ENCODE measurements at regions not wholly inside any gene's neighbourhood (a gene's known extent, or its start where the extent isn't known, plus 50 kb on each side); places are given as distances from the start of the nearest gene placed in this dataset.

DNA sequence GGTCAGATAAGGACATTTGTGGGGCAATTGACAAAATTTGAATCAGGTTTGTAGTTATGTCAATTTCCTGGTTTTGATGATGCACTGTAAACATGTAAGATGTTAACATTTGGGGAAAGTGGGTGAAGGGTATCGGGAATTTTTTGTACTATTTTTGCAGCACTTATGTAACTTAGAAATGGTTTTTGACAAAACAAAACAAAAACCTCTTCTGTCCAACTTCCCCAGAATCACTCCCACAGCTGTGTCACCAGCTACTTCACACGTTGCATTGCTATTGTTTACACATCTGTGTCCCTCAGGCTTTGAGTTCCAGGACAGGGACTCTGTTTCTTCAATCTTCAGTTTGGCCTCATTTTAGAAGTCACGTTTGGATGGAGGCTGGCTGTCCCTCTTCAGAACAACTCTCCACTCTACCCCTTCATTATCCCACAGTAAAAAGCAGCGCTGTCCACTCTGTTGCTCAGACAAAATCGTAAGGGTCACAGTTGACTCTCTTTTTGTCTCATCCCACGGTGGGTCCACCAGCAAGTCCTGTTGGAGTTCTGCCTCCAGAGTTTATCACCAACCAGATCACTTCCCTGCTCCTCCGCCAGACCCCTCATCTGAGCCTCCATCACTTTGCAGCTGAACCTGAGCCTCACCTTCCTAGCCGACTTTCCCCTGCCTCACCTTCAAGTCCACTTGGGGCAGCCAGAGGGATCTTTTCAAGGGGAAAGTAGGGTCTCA is 63.2 kb downstream of the NENF start:
- peaks cover 22 to 35% of the 10 kb centered on the region in 2 donors for H3K4me1 Mint-ChIP-seq

DNA sequence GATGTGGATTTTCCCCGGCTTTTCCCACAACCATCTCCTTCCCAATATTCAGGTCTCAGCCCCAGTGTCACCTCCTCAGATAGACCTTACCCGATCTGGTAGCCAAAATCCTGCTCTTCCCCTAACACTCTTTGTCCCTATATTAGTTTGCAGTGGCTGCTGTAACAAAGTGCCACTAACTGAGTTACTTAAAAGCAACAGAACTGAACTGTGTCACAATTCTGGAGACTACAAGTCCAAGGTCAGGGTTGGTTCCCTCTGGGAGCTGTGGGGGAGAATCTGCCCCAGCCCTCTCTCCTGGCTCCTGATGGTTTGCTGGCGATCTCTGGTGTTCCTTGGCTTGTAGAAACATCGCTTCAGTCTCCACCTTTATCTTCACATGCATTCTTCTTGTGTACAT is 64.0 kb downstream of the NENF start:
- H3K27ac Mint-ChIP-seq, result no peak overlapping the region
- no peaks in the 10 kb centered on the region for H3K36me3 Mint-ChIP-seq
- ATAC-seq (replicated peaks), result no peak
- no peak for DNase-seq
- peaks cover 0 to 1% of the 10 kb centered on the region in 2 donors for H3K9me3 Mint-ChIP-seq
- peaks cover 12 to 20% of the 10 kb centered on the region in 2 donors for H3K27me3 Mint-ChIP-seq
- no peak overlapping the region for H3K4me3 Mint-ChIP-seq
- H3K4me1 Mint-ChIP-seq, result peaks cover 22 to 35% of the 10 kb centered on the region in 2 donors

More for the DNA sequence above, 63.2 kb downstream of the NENF start:
- peaks cover 20% of the 10 kb centered on the region in 2 donors for H3K27me3 Mint-ChIP-seq
- no peak overlapping the region for H3K27ac Mint-ChIP-seq
- ATAC-seq (replicated peaks) (no peak), DNase-seq (no peak)
- no peak overlapping the region for H3K4me3 Mint-ChIP-seq
- no peaks in the 10 kb centered on the region for H3K36me3 Mint-ChIP-seq
- H3K9me3 Mint-ChIP-seq, result no peaks in the 10 kb centered on the region

DNA sequence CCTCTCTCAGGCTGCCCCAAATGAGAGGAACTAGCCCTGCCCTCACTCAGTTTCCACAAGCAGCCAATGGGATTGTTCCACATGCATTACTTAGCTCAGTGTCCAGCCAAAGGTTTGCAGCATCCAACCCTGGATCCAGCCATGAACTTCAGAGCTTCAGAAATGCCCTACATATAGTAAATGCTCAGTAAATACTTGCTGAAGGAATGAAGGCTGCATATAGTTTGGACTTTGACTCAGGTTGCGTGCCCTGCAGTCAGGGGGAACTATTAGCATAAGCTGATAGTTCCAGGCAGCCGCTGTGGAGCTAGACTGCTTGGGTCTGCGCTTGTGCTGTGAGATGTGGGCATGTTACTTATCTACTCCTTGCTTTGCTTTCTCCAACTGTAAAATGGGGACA is 64.8 kb downstream of the NENF start:
- H3K9me3 Mint-ChIP-seq, result peaks cover 0 to 1% of the 10 kb centered on the region in 2 donors
- peaks cover 11 to 20% of the 10 kb centered on the region in 2 donors for H3K27me3 Mint-ChIP-seq
- no peaks in the 10 kb centered on the region for H3K36me3 Mint-ChIP-seq
- H3K4me3 Mint-ChIP-seq, result no peak overlapping the region
- no peak for ATAC-seq (replicated peaks)
- H3K4me1 Mint-ChIP-seq, result peaks cover 22 to 35% of the 10 kb centered on the region in 2 donors
- DNase-seq, result no peak
- H3K27ac Mint-ChIP-seq, result no peak overlapping the region

GRCh38 chr1:212498283-212499040 is 65.7 kb downstream of the NENF start:
- H3K9me3 Mint-ChIP-seq, result peaks cover 0 to 1% of the 10 kb centered on the region in 2 donors
- ATAC-seq (replicated peaks) (peak; percentile 78 to 81), DNase-seq (peak; percentile 18)
- H3K36me3 Mint-ChIP-seq, result no peaks in the 10 kb centered on the region
- no peak overlapping the region for H3K4me3 Mint-ChIP-seq
- H3K27ac Mint-ChIP-seq, result no peak overlapping the region
- H3K27me3 Mint-ChIP-seq, result peaks cover 11 to 20% of the 10 kb centered on the region in 2 donors
- peaks cover 22 to 35% of the 10 kb centered on the region in 2 donors for H3K4me1 Mint-ChIP-seq

GRCh38 chr1:212500351-212500750 is 67.6 kb downstream of the NENF start:
- Mint-ChIP-seq H3K4me1 (peaks cover 22 to 35% of the 10 kb centered on the region in 2 donors), H3K9me3 (peaks cover 0 to 3% of the 10 kb centered on the region in 2 donors), H3K36me3 (no peaks in the 10 kb centered on the region), H3K27me3 (peaks cover 14 to 22% of the 10 kb centered on the region in 2 donors), H3K4me3 (no peak overlapping the region), H3K27ac (no peak overlapping the region)
- ATAC-seq (replicated peaks), result no peak
- no peak for DNase-seq

- peaks cover 17 to 24% of the 10 kb centered on the region in 2 donors for H3K27me3 Mint-ChIP-seq
- no peaks in the 10 kb centered on the region for H3K36me3 Mint-ChIP-seq
- no peak overlapping the region for H3K27ac Mint-ChIP-seq
- peaks cover 21 to 31% of the 10 kb centered on the region in 2 donors for H3K4me1 Mint-ChIP-seq
- peaks cover 0 to 4% of the 10 kb centered on the region in 2 donors for H3K9me3 Mint-ChIP-seq
- ATAC-seq (replicated peaks) (no peak), DNase-seq (no peak)
- H3K4me3 Mint-ChIP-seq, result no peak overlapping the region
Observed at GRCh38 chr1:212500983-212501382, 68.3 kb downstream of the NENF start.

DNA sequence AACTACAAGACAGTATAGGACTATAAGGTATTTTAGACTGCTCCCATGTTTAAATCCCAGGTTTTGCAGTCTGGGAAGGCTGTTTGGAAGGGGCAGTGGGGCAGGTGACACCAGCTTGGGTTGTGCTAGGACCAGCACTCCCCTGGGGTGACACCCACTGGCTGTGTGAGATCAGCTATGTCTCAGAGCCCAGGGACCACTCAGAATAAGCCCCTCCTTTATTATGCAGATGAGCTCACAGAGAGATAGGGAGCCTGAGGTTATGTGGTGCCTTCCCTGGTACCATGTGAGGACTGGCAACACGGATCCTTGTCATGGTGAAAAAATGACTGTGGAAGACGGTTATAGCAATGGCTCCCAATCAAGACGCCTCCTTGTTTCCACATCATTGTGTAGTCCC is 71.0 kb downstream of the NENF start:
- H3K4me1 Mint-ChIP-seq, result peaks cover 8 to 14% of the 10 kb centered on the region in 2 donors
- no peak overlapping the region for H3K27ac Mint-ChIP-seq
- peak in 1 of 2 donors; percentile 52 for ATAC-seq (replicated peaks)

GRCh38 chr1:212504171-212504803 is 71.6 kb downstream of the NENF start:
- no peak overlapping the region for H3K4me3 Mint-ChIP-seq
- peaks cover 6 to 9% of the 10 kb centered on the region in 2 donors for H3K4me1 Mint-ChIP-seq
- H3K27me3 Mint-ChIP-seq, result peaks cover 14 to 18% of the 10 kb centered on the region in 2 donors
- H3K9me3 Mint-ChIP-seq, result peaks cover 0 to 5% of the 10 kb centered on the region in 2 donors
- peak; percentile 65 to 71 for ATAC-seq (replicated peaks)
- H3K36me3 Mint-ChIP-seq, result no peaks in the 10 kb centered on the region
- no peak for DNase-seq
- H3K27ac Mint-ChIP-seq, result peak overlapping the region; percentile 15

More for the DNA sequence above, 71.0 kb downstream of the NENF start:
- Mint-ChIP-seq H3K27me3 (peaks cover 14 to 19% of the 10 kb centered on the region in 2 donors), H3K9me3 (peaks cover 0 to 5% of the 10 kb centered on the region in 2 donors), H3K36me3 (no peaks in the 10 kb centered on the region), H3K4me3 (no peak overlapping the region)
- DNase-seq, result no peak

DNA sequence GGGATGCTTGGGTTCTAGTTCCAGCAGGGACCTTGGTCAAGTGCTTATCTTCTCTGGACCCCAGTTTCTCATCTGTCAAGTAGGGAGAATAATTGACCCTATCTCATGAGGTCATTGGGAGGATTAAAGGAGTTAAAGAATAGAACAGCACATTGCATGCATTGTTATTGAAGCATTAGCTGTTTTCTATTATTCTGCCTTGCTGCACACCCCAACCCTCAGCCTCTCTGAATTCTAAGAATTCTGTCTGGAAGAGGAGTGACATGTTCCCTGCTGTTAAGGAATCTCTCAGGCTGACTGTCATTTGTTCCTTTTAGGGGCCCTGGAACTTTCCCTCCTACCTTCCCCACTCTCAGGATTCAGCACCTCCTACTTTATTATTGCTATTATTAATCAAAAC is 73.9 kb downstream of the NENF start:
- Mint-ChIP-seq H3K36me3 (no peaks in the 10 kb centered on the region), H3K4me1 (no peaks in the 10 kb centered on the region), H3K4me3 (no peak overlapping the region), H3K9me3 (peaks cover 0 to 4% of the 10 kb centered on the region in 2 donors), H3K27ac (no peak overlapping the region), H3K27me3 (peaks cover 20 to 27% of the 10 kb centered on the region in 2 donors)
- ATAC-seq (replicated peaks), result no peak
- no peak for DNase-seq

DNA sequence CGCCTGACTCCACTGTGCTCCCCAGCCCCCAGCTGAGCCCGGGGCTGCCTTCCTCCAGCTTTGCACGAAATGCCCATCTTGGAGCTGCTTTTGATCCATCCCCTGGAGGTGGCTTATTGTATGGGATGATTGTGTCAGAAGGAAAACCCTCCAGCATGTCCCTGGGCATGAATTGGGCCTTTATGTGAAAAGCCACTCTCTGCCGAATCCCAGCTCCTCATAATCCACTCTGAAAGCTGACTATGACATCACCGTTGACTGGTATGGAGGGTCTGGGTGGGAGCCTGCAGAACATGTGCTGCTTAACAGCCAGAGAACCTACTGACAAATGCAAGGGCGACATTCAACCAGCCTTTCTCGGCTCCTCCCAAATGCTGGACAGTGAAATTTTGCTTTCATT is 74.6 kb downstream of the NENF start:
- no peaks in the 10 kb centered on the region for H3K4me1 Mint-ChIP-seq
- peaks cover 0 to 4% of the 10 kb centered on the region in 2 donors for H3K9me3 Mint-ChIP-seq
- no peak overlapping the region for H3K4me3 Mint-ChIP-seq
- H3K27me3 Mint-ChIP-seq, result peaks cover 27 to 33% of the 10 kb centered on the region in 2 donors
- DNase-seq, result no peak
- no peak for ATAC-seq (replicated peaks)
- no peaks in the 10 kb centered on the region for H3K36me3 Mint-ChIP-seq
- no peak overlapping the region for H3K27ac Mint-ChIP-seq

DNA sequence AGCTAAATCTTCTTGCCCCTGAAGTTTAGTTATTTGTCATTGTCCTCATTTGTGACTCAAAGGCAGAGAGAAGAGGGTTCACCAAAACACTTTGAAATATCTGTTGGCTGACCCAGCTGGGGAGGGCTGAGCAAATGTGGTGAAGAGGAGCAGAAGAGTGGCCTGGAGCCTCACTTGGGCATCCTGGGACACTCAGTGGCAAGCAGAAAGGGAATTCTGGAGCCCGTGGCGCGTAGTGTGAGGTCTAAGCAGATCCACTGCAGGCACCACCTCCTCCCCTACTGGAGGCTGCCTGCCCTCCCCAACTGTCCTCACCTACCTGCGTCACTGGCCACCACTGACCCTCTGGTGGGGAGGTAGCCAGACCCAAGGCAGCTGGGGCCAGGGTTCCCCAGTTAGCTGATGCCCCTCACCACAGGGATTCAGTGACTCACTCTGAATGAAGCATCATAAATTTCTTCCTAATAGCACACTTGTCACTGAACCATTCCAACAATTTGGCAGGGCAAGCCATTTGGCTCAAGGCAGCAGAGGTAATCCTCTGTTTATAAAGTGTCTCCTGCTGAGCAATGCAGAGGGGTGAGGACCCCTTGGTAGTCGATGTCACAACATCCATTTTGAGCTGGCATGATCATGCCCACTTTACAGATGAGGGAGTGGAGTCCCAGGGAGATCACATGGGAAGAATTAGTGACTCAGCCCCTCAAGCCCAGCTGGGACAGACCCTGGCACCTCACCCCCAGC is 80.3 kb downstream of the NENF start:
- Mint-ChIP-seq H3K4me1 (peaks cover 0 to 19% of the 10 kb centered on the region in 2 donors), H3K36me3 (no peaks in the 10 kb centered on the region), H3K4me3 (no peak overlapping the region), H3K9me3 (no peaks in the 10 kb centered on the region), H3K27ac (no peak overlapping the region), H3K27me3 (peaks cover 62 to 73% of the 10 kb centered on the region in 2 donors)
- DNase-seq (no peak), ATAC-seq (replicated peaks) (no peak)

DNA sequence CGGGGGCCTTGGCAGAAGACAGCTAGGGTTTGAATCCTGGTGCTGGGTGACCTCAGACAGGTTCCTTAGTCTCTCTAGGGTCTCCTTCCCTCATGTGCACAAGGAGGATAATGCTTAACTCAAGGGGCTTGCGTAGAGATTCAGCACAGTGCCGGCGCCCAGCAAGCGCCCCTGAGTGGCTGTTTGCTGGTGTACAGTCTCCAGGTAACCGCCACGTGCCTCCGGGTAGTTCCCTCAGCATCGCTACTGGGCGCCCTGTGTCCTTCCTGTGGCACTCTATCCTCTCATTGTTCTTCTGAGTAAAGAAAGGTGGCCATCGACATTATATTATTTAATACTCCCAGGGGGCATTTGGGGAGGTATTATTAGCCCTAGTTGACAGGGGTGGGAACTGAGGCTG is 80.9 kb downstream of the NENF start:
- Mint-ChIP-seq H3K27me3 (peaks cover 63 to 73% of the 10 kb centered on the region in 2 donors), H3K4me3 (no peak overlapping the region), H3K36me3 (no peaks in the 10 kb centered on the region), H3K27ac (no peak overlapping the region), H3K9me3 (no peaks in the 10 kb centered on the region), H3K4me1 (peaks cover 0 to 19% of the 10 kb centered on the region in 2 donors)
- DNase-seq (no peak), ATAC-seq (replicated peaks) (no peak)

GRCh38 chr1:212514056-212514614 is 81.4 kb downstream of the NENF start:
- Mint-ChIP-seq H3K4me3 (peak overlapping the region in 1 of 2 donors; percentile 79), H3K27me3 (peaks cover 68 to 73% of the 10 kb centered on the region in 2 donors), H3K4me1 (peaks cover 0 to 19% of the 10 kb centered on the region in 2 donors), H3K9me3 (no peaks in the 10 kb centered on the region), H3K36me3 (no peaks in the 10 kb centered on the region), H3K27ac (no peak overlapping the region)
- ATAC-seq (replicated peaks) (peak in 1 of 2 donors; percentile 33), DNase-seq (no peak)

All from stimulated activated naive B cell treated with anti-CD40 and anti-IgM and Interleukin-4, amounts not matched to agents 10 μg/mL and 1 μg/mL and 100 μg/mL, for 72 hours (primary cell).